HS-5 (cell line): ENCODE measurements at regions not wholly inside any gene's neighbourhood (a gene's known extent, or its start where the extent isn't known, plus 50 kb on each side); places are given as distances from the start of the nearest gene placed in this dataset.

ENCODE experiments used
- DNase-seq: peaks from one replicate; pipeline ENCODE4 v3.0.0-alpha.2; 2012; ENCODE audit warnings: low read depth

GRCh38 chr2:16496426-16497388 is 168.9 kb downstream of the CYRIA start:
- DNase-seq, result no peak

- DNase-seq, result no peak
Measured at GRCh38 chr2:16495509-16496208, 170.0 kb downstream of the CYRIA start.

- no peak for DNase-seq
Measured at GRCh38 chr2:16494836-16495508, 170.7 kb downstream of the CYRIA start.

- no peak for DNase-seq
Measured at GRCh38 chr2:16493788-16494187, 171.8 kb downstream of the CYRIA start.

GRCh38 chr2:16487686-16488085 is 177.9 kb downstream of the CYRIA start:
- DNase-seq, result no peak

GRCh38 chr2:16485251-16485650 is 180.4 kb downstream of the CYRIA start:
- DNase-seq, result no peak

- DNase-seq, result no peak
Measured at GRCh38 chr2:16482460-16482859, 183.2 kb downstream of the CYRIA start.

GRCh38 chr2:16481351-16481750 is 184.3 kb downstream of the CYRIA start:
- DNase-seq, result no peak

- DNase-seq, result no peak
Measured at GRCh38 chr2:16479721-16480120, 185.9 kb downstream of the CYRIA start.

GRCh38 chr2:16478434-16479210 is 187.0 kb downstream of the CYRIA start:
- no peak for DNase-seq

GRCh38 chr2:16477648-16478047 is 188.0 kb downstream of the CYRIA start:
- DNase-seq, result no peak

GRCh38 chr2:16476866-16477265 is 188.8 kb downstream of the CYRIA start:
- DNase-seq, result no peak

GRCh38 chr2:16475986-16476567 is 189.6 kb downstream of the CYRIA start:
- no peak for DNase-seq

- no peak for DNase-seq
Measured at GRCh38 chr2:16475586-16475985, 190.0 kb downstream of the CYRIA start.

GRCh38 chr2:16473575-16473974 is 192.1 kb downstream of the CYRIA start:
- DNase-seq, result no peak

GRCh38 chr2:16470936-16471490 is 194.6 kb downstream of the CYRIA start:
- no peak for DNase-seq

GRCh38 chr2:16466821-16467151 is 198.8 kb downstream of the CYRIA start:
- no peak for DNase-seq

GRCh38 chr2:16466133-16466820 is 199.4 kb downstream of the CYRIA start:
- DNase-seq, result no peak

- DNase-seq, result no peak
Measured at GRCh38 chr2:16464641-16465040, 201.0 kb downstream of the CYRIA start.

- DNase-seq, result no peak
Measured at GRCh38 chr2:16462958-16463357, 202.7 kb downstream of the CYRIA start.

- no peak for DNase-seq
Measured at GRCh38 chr2:16461672-16462071, 204.0 kb downstream of the CYRIA start.
